ENCODE measurements at regions not wholly inside any gene's neighbourhood (a gene's known extent, or its start where the extent isn't known, plus 50 kb on each side); places are given as distances from the start of the nearest gene placed in this dataset.

- Histone ChIP-seq H2AFZ (ENCODE audit: low read length) (no peak overlapping the region), H3K4me1 (ENCODE audit: insufficient read depth, low read length) (no peaks in the 10 kb centered on the region), H3K27me3 (ENCODE audit: control insufficient read depth in 1 of 2, insufficient read depth in 2 of 2, low read length in 2 of 2) (no peaks in the 10 kb centered on the region), H3K27ac (ENCODE audit: extremely low read length, insufficient read depth, low read length) (no peak overlapping the region), H3K36me3 (replicated peaks in 1 of 2; ENCODE audit: control insufficient read depth in 1 of 2, insufficient read depth in 2 of 2, low read length in 2 of 2) (no peaks in the 10 kb centered on the region), H3K79me2 (ENCODE audit: insufficient read depth, low read length) (no peaks in the 10 kb centered on the region), H3K9me3 (ENCODE audit: low read length) (no peaks in the 10 kb centered on the region), H4K20me1 (ENCODE audit: insufficient read depth, low read length) (no peaks in the 10 kb centered on the region), H3K9ac (ENCODE audit: insufficient read depth, low read depth, low read length) (no peak overlapping the region), H3K4me2 (ENCODE audit: low read depth, low read length) (no peak overlapping the region), H3K4me3 (replicated peaks in 1 of 3; ENCODE audit: insufficient read depth in 1 of 3, low read depth in 2 of 3, low read length in 3 of 3) (no peak overlapping the region)
- ChIA-PET POLR2A (no interaction called here), CTCF (ENCODE audit: low intra/inter-chr PET ratio, low total read pairs) (no interaction called here)
- 12% methylated on average over 4 of the region's 4 CpGs for WGBS (ENCODE audit: low lambda C conversion rate)
- ATAC-seq (no peak), FAIRE-seq (no peak), DNase-seq (ENCODE audit: low spot score) (peak; percentile 7)
- intact Hi-C loops (cut with micrococcal nuclease; ENCODE audit: unreplicated experiment) (no loop called here), in situ Hi-C loops (cut with HindIII; ENCODE audit: extremely low pct_ligation_motif_present, low pct_unique_long_range_greater_than_20kb) (no loop called here)
- BruUV-seq (replicated peaks) = no TSS peak
- no peak for TF ChIP-seq TOE1 (CRISPR knock-in tag; IDR thresholded peaks at IDR 0.05)
- TF ChIP-seq TRIM22 (IDR thresholded peaks at IDR 0.05) = no peak
- no peak for TF ChIP-seq ZBTB43 (CRISPR knock-in tag; conservative IDR thresholded peaks at IDR 0.05)
Measured at GRCh38 chr9:31034311-31034710, 1350.1 kb upstream of the ACO1 start.

- FAIRE-seq = no peak
- H3K4me3 ChIP-seq (replicated peaks in 1 of 3; ENCODE audit: insufficient read depth in 1 of 3, low read depth in 2 of 3, low read length in 3 of 3) = no peak overlapping the region
- H3K9ac ChIP-seq (ENCODE audit: insufficient read depth, low read depth, low read length) = no peak overlapping the region
- in situ Hi-C loops (cut with HindIII; ENCODE audit: extremely low pct_ligation_motif_present, low pct_unique_long_range_greater_than_20kb) = no loop called here
- H3K79me2 ChIP-seq (ENCODE audit: insufficient read depth, low read length) = no peaks in the 10 kb centered on the region
- BruUV-seq (replicated peaks) = no TSS peak
- no peaks in the 10 kb centered on the region for H4K20me1 ChIP-seq (ENCODE audit: insufficient read depth, low read length)
- intact Hi-C loops (cut with micrococcal nuclease; ENCODE audit: unreplicated experiment) = no loop called here
- H3K27ac ChIP-seq (ENCODE audit: extremely low read length, insufficient read depth, low read length) = no peak overlapping the region
- H3K27me3 ChIP-seq (ENCODE audit: control insufficient read depth in 1 of 2, insufficient read depth in 2 of 2, low read length in 2 of 2) = no peaks in the 10 kb centered on the region
- no peaks in the 10 kb centered on the region for H3K9me3 ChIP-seq (ENCODE audit: low read length)
- ChIA-PET CTCF (ENCODE audit: low intra/inter-chr PET ratio, low total read pairs) (no interaction called here), POLR2A (no interaction called here)
- no peak overlapping the region for H3K4me2 ChIP-seq (ENCODE audit: low read depth, low read length)
- no peaks in the 10 kb centered on the region for H3K4me1 ChIP-seq (ENCODE audit: insufficient read depth, low read length)
- 45% methylated on average over 4 of the region's 4 CpGs for WGBS (ENCODE audit: low lambda C conversion rate)
- no peak for DNase-seq (ENCODE audit: low spot score)
- ATAC-seq = no peak
- no peaks in the 10 kb centered on the region for H3K36me3 ChIP-seq (replicated peaks in 1 of 2; ENCODE audit: control insufficient read depth in 1 of 2, insufficient read depth in 2 of 2, low read length in 2 of 2)
- TF ChIP-seq ZFP1 (CRISPR knock-in tag; IDR thresholded peaks at IDR 0.05) (no peak), CEBPB (IDR thresholded peaks at IDR 0.05; ENCODE audit: borderline replicate concordance, low read depth, low read length) (peak; percentile 88)
- H2AFZ ChIP-seq (ENCODE audit: low read length) = no peak overlapping the region
Measured at GRCh38 chr9:31040564-31040963, 1343.9 kb upstream of the ACO1 start.
